ENCODE measurements at regions not wholly inside any gene's neighbourhood (a gene's known extent, or its start where the extent isn't known, plus 50 kb on each side); places are given as distances from the start of the nearest gene placed in this dataset.

- Histone ChIP-seq H4K20me1 (ENCODE audit: control insufficient read depth, insufficient read depth, low read depth, low read length) (no peaks in the 10 kb centered on the region), H3K4me1 (ENCODE audit: control insufficient read depth, low read length) (peaks cover 9% of the 10 kb centered on the region), H3K9me3 (ENCODE audit: control insufficient read depth, insufficient read depth, low read length) (no peaks in the 10 kb centered on the region), H3K79me2 (ENCODE audit: control insufficient read depth, low read length) (no peaks in the 10 kb centered on the region), H3K36me3 (ENCODE audit: control insufficient read depth, low read length) (no peaks in the 10 kb centered on the region), H3F3A (ENCODE audit: control insufficient read depth, insufficient read depth) (no peaks in the 10 kb centered on the region), H3K9me2 (replicated peaks; ENCODE audit: control insufficient read depth, low read length) (no peaks in the 10 kb centered on the region), H3K4me3 (ENCODE audit: low read length) (no peak overlapping the region), H3K27ac (ENCODE audit: low read depth, low read length) (no peak overlapping the region), H3K4me2 (ENCODE audit: low read length) (no peak overlapping the region), H3K27me3 (ENCODE audit: control insufficient read depth, low read length) (no peaks in the 10 kb centered on the region)
- no peak for TF ChIP-seq CTCF (IDR thresholded peaks at IDR 0.05; ENCODE audit: low read depth, low read length, poor library complexity, severe bottlenecking)
- TF ChIP-seq EZH2phosphoT487 (IDR thresholded peaks at IDR 0.05; ENCODE audit: borderline replicate concordance, low read length): no peak
Observed at GRCh38 chr15:69940441-69941300, 157.0 kb downstream of the TLE3 start.

- Histone ChIP-seq H3K36me3 (ENCODE audit: control insufficient read depth, low read length) (no peaks in the 10 kb centered on the region), H4K20me1 (ENCODE audit: control insufficient read depth, insufficient read depth, low read depth, low read length) (no peaks in the 10 kb centered on the region), H3K4me3 (ENCODE audit: low read length) (no peak overlapping the region), H3K9me2 (replicated peaks; ENCODE audit: control insufficient read depth, low read length) (no peaks in the 10 kb centered on the region), H3K9me3 (ENCODE audit: control insufficient read depth, insufficient read depth, low read length) (no peaks in the 10 kb centered on the region), H3F3A (ENCODE audit: control insufficient read depth, insufficient read depth) (no peaks in the 10 kb centered on the region), H3K27me3 (ENCODE audit: control insufficient read depth, low read length) (no peaks in the 10 kb centered on the region), H3K79me2 (ENCODE audit: control insufficient read depth, low read length) (no peaks in the 10 kb centered on the region), H3K27ac (ENCODE audit: low read depth, low read length) (no peak overlapping the region), H3K4me1 (ENCODE audit: control insufficient read depth, low read length) (peaks cover 9% of the 10 kb centered on the region), H3K4me2 (ENCODE audit: low read length) (no peak overlapping the region)
- TF ChIP-seq EZH2phosphoT487 (IDR thresholded peaks at IDR 0.05; ENCODE audit: borderline replicate concordance, low read length) (no peak), CTCF (IDR thresholded peaks at IDR 0.05; ENCODE audit: low read depth, low read length, poor library complexity, severe bottlenecking) (no peak)
Observed at GRCh38 chr15:69941301-69941605, 156.5 kb downstream of the TLE3 start.

- H3K79me2 ChIP-seq (ENCODE audit: control insufficient read depth, low read length): no peaks in the 10 kb centered on the region
- no peaks in the 10 kb centered on the region for H4K20me1 ChIP-seq (ENCODE audit: control insufficient read depth, insufficient read depth, low read depth, low read length)
- TF ChIP-seq CTCF (IDR thresholded peaks at IDR 0.05; ENCODE audit: low read depth, low read length, poor library complexity, severe bottlenecking) (no peak), EZH2phosphoT487 (IDR thresholded peaks at IDR 0.05; ENCODE audit: borderline replicate concordance, low read length) (no peak)
- no peaks in the 10 kb centered on the region for H3F3A ChIP-seq (ENCODE audit: control insufficient read depth, insufficient read depth)
- H3K9me3 ChIP-seq (ENCODE audit: control insufficient read depth, insufficient read depth, low read length): no peaks in the 10 kb centered on the region
- H3K4me1 ChIP-seq (ENCODE audit: control insufficient read depth, low read length): peaks cover 9% of the 10 kb centered on the region
- no peaks in the 10 kb centered on the region for H3K27me3 ChIP-seq (ENCODE audit: control insufficient read depth, low read length)
- H3K4me3 ChIP-seq (ENCODE audit: low read length): no peak overlapping the region
- no peaks in the 10 kb centered on the region for H3K36me3 ChIP-seq (ENCODE audit: control insufficient read depth, low read length)
- H3K27ac ChIP-seq (ENCODE audit: low read depth, low read length): no peak overlapping the region
- no peak overlapping the region for H3K4me2 ChIP-seq (ENCODE audit: low read length)
- no peaks in the 10 kb centered on the region for H3K9me2 ChIP-seq (replicated peaks; ENCODE audit: control insufficient read depth, low read length)
Observed at GRCh38 chr15:69941706-69942495, 155.8 kb downstream of the TLE3 start.

Data from DOHH2 (cell line).